Ovary (tissue), 7 donors: ENCODE measurements at regions not wholly inside any gene's neighbourhood (a gene's known extent, or its start where the extent isn't known, plus 50 kb on each side); places are given as distances from the start of the nearest gene placed in this dataset.

Experiments
- DNase-seq, 5 donors: peaks; one replicate each; pipeline ENCODE4 v3.0.0-alpha.2; 2019 to 2020
- H3K27ac ChIP-seq, 2 donors: fragments of 200-600 bp; one replicate each; pipeline versions ENCODE4 v1.5.1 to v1.8.0; 2019 to 2022
- H3K27me3 ChIP-seq: fragments of 200-600 bp; one replicate; pipeline ENCODE4 v1.8.0; 2022
- H3K36me3 ChIP-seq: fragments of 200-600 bp; sonication (generic); one replicate; pipeline ENCODE4 v1.5.1; 2019
- H3K4me1 ChIP-seq: one replicate; pipeline ENCODE4 v1.8.1; 2013; ENCODE audit warnings: mild to moderate bottlenecking, moderate library complexity; ENCODE audit not compliant: insufficient read depth
- H3K4me3 ChIP-seq: fragments of 200-600 bp; sonication (generic); one replicate; pipeline ENCODE4 v1.5.1; 2017
- H3K9me3 ChIP-seq, 2 donors: fragments of 200-600 bp in 1 of 2; sonication (generic) in 1 of 2; one replicate each; pipeline versions ENCODE4 v1.5.1 to v1.8.1; 2013 to 2019; ENCODE audit warnings: mild to moderate bottlenecking in 1 of 2, moderate library complexity in 1 of 2
- CTCF ChIP-seq, 3 donors: fragments of 450-650 bp in 2 of 3; fragments of 200-600 bp in 1 of 3; IDR thresholded peaks; one replicate each; pipeline versions ENCODE4 v1.5.1 to v1.8.0; 2016 to 2022; ENCODE audit warnings: antibody characterized with exemption in 3 of 3, mild to moderate bottlenecking in 1 of 3
- EP300 ChIP-seq: sonication (generic); formaldehyde crosslinking; IDR thresholded peaks from one replicate; pipeline ENCODE4 v1.6.1; 2017; ENCODE audit warnings: antibody characterized with exemption
- POLR2A ChIP-seq: fragments of 450-650 bp; IDR thresholded peaks from one replicate; pipeline ENCODE4 v1.6.1; 2017; ENCODE audit warnings: antibody characterized with exemption, mild to moderate bottlenecking, moderate library complexity
- WGBS, 3 donors: extraction: QIAGEN DNeasy Blood & Tissue Kit in 1 of 3; methylation state at CpG; one replicate each; pipeline versions ENCODE4 v1.1.5 to v1.1.7; 2013 to 2017; 5-methylcytosine and 5-hydroxymethylcytosine counted together
- intact Hi-C, 4 donors: fragments of 100-400 bp; cut with DNase I; formaldehyde crosslinking; loops; one replicate each; pipeline versions ENCODE4 v1.11.0 to v1.15.1; 2022 to 2023
- donor health status: DM: no; HTN: no; CAD: no; lungs with moderate emphysema.
- donor health status: DM: no; HTN: no; CAD: no.
- donor health status: Bipolar disorder and iron deficiency.
- donor health status: DM: no; HTN: no; CAD: no.
- donor health status: DM: yes; HTN: yes; CAD: no.

- no peak overlapping the region for H3K27ac ChIP-seq
- TF ChIP-seq POLR2A (no peak), CTCF (IDR thresholded peaks at IDR 0.05) (no peak)
- 83 to 89% (median 84%) methylated on average over 2 of the region's 2 CpGs for WGBS, 3 donors
- H3K36me3 ChIP-seq = no peaks in the 10 kb centered on the region
- no peaks in the 10 kb centered on the region for H3K4me1 ChIP-seq
- no peaks in the 10 kb centered on the region for H3K9me3 ChIP-seq
- H3K27me3 ChIP-seq = no peaks in the 10 kb centered on the region
- no peak for DNase-seq
- no peak overlapping the region for H3K4me3 ChIP-seq
- intact Hi-C loops = no loop called here
Measured at GRCh38 chr1:60740154-60740553, 342.2 kb upstream of the NFIA start.

GRCh38 chr1:60739729-60740128 is 342.6 kb upstream of the NFIA start:
- no peaks in the 10 kb centered on the region for H3K27me3 ChIP-seq
- TF ChIP-seq EP300 (no peak), CTCF (IDR thresholded peaks at IDR 0.05) (no peak), POLR2A (no peak)
- H3K36me3 ChIP-seq = no peaks in the 10 kb centered on the region
- H3K27ac ChIP-seq = no peak overlapping the region
- H3K4me1 ChIP-seq = no peaks in the 10 kb centered on the region
- intact Hi-C loops = no loop called here
- no peak for DNase-seq
- H3K9me3 ChIP-seq = no peaks in the 10 kb centered on the region
- H3K4me3 ChIP-seq = no peak overlapping the region

- intact Hi-C loops = no loop called here
- Histone ChIP-seq H3K4me1 (no peaks in the 10 kb centered on the region), H3K27ac (no peak overlapping the region), H3K27me3 (no peaks in the 10 kb centered on the region), H3K36me3 (no peaks in the 10 kb centered on the region), H3K4me3 (no peak overlapping the region), H3K9me3 (no peaks in the 10 kb centered on the region)
- TF ChIP-seq CTCF (IDR thresholded peaks at IDR 0.05) = no peak
- no peak for TF ChIP-seq POLR2A
- TF ChIP-seq EP300 = no peak
- 87 to 92% (median 91%) methylated on average over 3 of the region's 3 CpGs for WGBS, 3 donors
- no peak for DNase-seq
Measured at GRCh38 chr1:60732977-60733401, 349.4 kb upstream of the NFIA start.

GRCh38 chr1:60731321-60731720 is 351.0 kb upstream of the NFIA start:
- Histone ChIP-seq H3K4me3 (no peak overlapping the region), H3K9me3 (no peaks in the 10 kb centered on the region), H3K4me1 (no peaks in the 10 kb centered on the region), H3K36me3 (no peaks in the 10 kb centered on the region), H3K27ac (no peak overlapping the region), H3K27me3 (no peaks in the 10 kb centered on the region)
- no peak for DNase-seq
- 45 to 85% (median 69%) methylated on average over 1 of the region's 1 CpG for WGBS, 3 donors
- intact Hi-C loops = no loop called here
- no peak for TF ChIP-seq POLR2A

GRCh38 chr1:60727552-60727951 is 354.8 kb upstream of the NFIA start:
- Histone ChIP-seq H3K4me3 (no peak overlapping the region), H3K27ac (no peak overlapping the region), H3K27me3 (no peaks in the 10 kb centered on the region), H3K9me3 (no peaks in the 10 kb centered on the region), H3K36me3 (no peaks in the 10 kb centered on the region), H3K4me1 (no peaks in the 10 kb centered on the region)
- TF ChIP-seq CTCF (IDR thresholded peaks at IDR 0.05) = no peak
- TF ChIP-seq EP300 = no peak
- no peak for TF ChIP-seq POLR2A
- DNase-seq = no peak
- intact Hi-C loops = no loop called here
- 63 to 84% (median 77%) methylated on average over 1 of the region's 1 CpG for WGBS, 3 donors
